GM12878 (cell line): ENCODE measurements at regions not wholly inside any gene's neighbourhood (a gene's known extent, or its start where the extent isn't known, plus 50 kb on each side); places are given as distances from the start of the nearest gene placed in this dataset.

Experiments
- ATAC-seq: fragments of 200-7000 bp; cut with Tn5 transposase; 3 replicates; pipeline ENCODE4 v1.9.1; 2020; ENCODE audit warnings: mild to moderate bottlenecking, moderate library complexity
- BruUV-seq: library from RNA; stranded (reverse); fragments of 400-500 nt; replicated peaks from 2 replicates; lab custom pipeline; 2021; lab: Mats Ljungman, UMichigan
- CTCF ChIA-PET: fragments of 300-600 bp; sonication (Branson Sonifier 250); formaldehyde crosslinking; extraction: SDS; loops from one replicate; lab custom pipeline; 2021; ENCODE audit warnings: inconsistent platforms; lab: Yijun Ruan, JAX
- POLR2A ChIA-PET: fragments of 350-600 bp; formaldehyde crosslinking; extraction: SDS; loops from one replicate; lab custom pipeline; 2021; ENCODE audit warnings: inconsistent platforms; lab: Charles Lee
- RAD21 ChIA-PET: fragments of 300-600 bp; sonication (Branson Sonifier 250); formaldehyde crosslinking; loops from one replicate; lab custom pipeline; 2023; ENCODE audit warnings: antibody characterized with exemption; ENCODE audit not compliant: unreplicated experiment; lab: Charles Lee
- SMC1A ChIA-PET: fragments of 300-600 bp; sonication (Branson Sonifier 250); formaldehyde crosslinking; loops from one replicate; lab custom pipeline; 2023; ENCODE audit not compliant: unreplicated experiment, uncharacterized antibody; lab: Charles Lee
- DNase-seq: peaks from one replicate; pipeline ENCODE4 v3.0.0-alpha.2; 2011; ENCODE audit warnings: low read depth, low spot score
- FAIRE-seq: peaks from 3 replicates; lab custom pipeline; 2011; peaks lifted over from hg19 to GRCh38; lab: Jason Lieb, UNC
- H2AFZ ChIP-seq: 2 replicates; pipeline ENCODE4 v1.6.0; 2011; ENCODE audit warnings: low read depth, low read length, control low read depth; ENCODE audit not compliant: control insufficient read depth
- H3K27ac ChIP-seq: 2 replicates; pipeline ENCODE4 v1.5.1; 2011; ENCODE audit warnings: control low read depth; ENCODE audit not compliant: control insufficient read depth, insufficient read depth
- H3K27me3 ChIP-seq, 2 experiments: replicated peaks in 1 of 2; 2 replicates each; pipeline versions ENCODE4 v1.6.0 to v1.6.1; 2011; ENCODE audit warnings: low read length in 1 of 2; ENCODE audit not compliant: control insufficient read depth in 2 of 2, insufficient read depth in 2 of 2
- H3K36me3 ChIP-seq, 2 experiments: 2 replicates each; pipeline ENCODE4 v1.5.1; 2011; ENCODE audit warnings: low read length in 1 of 2; ENCODE audit not compliant: control insufficient read depth in 2 of 2, insufficient read depth in 2 of 2
- H3K4me1 ChIP-seq: 2 replicates; pipeline ENCODE4 v1.6.1; 2011; ENCODE audit warnings: mild to moderate bottlenecking, low read length, moderate library complexity, mixed read lengths; ENCODE audit not compliant: control insufficient read depth, insufficient read depth
- H3K4me2 ChIP-seq: 2 replicates; pipeline ENCODE4 v1.6.0; 2011; ENCODE audit warnings: control low read depth; ENCODE audit not compliant: control insufficient read depth, insufficient read depth
- H3K4me3 ChIP-seq: fragments of 200-600 bp; sonication (generic); 2 replicates; pipeline ENCODE4 v1.5.1; 2016
- H3K79me2 ChIP-seq: 2 replicates; pipeline ENCODE4 v1.6.0; 2011; ENCODE audit warnings: low read length; ENCODE audit not compliant: control insufficient read depth, insufficient read depth
- H3K9ac ChIP-seq: 2 replicates; pipeline ENCODE4 v1.8.0; 2011; ENCODE audit warnings: low read length, control low read depth, mixed read lengths; ENCODE audit not compliant: control insufficient read depth, insufficient read depth
- H3K9me3 ChIP-seq: replicated peaks from 3 replicates; pipeline ENCODE4 v1.5.1; 2011; ENCODE audit warnings: mild to moderate bottlenecking, low read length; ENCODE audit not compliant: control insufficient read depth, insufficient read depth
- H4K20me1 ChIP-seq: 2 replicates; pipeline ENCODE4 v1.6.0; 2011; ENCODE audit not compliant: control insufficient read depth, insufficient read depth
- BCLAF1 ChIP-seq: fragments of 450-650 bp; IDR thresholded peaks from 2 replicates; pipeline ENCODE4 v1.6.1; 2017; ENCODE audit warnings: antibody characterized with exemption, mild to moderate bottlenecking, moderate library complexity
- BMI1 ChIP-seq: fragments of 450-650 bp; IDR thresholded peaks from 2 replicates; pipeline ENCODE4 v1.6.1; 2016; ENCODE audit warnings: mild to moderate bottlenecking, moderate library complexity, borderline replicate concordance
- IRF4 ChIP-seq: IDR thresholded peaks from 2 replicates; pipeline ENCODE4 v1.6.1; 2011; ENCODE audit warnings: low read depth, low read length
- IRF5 ChIP-seq: fragments of 450-650 bp; IDR thresholded peaks from 2 replicates; pipeline ENCODE4 v1.6.1; 2017; ENCODE audit warnings: borderline replicate concordance
- MYB ChIP-seq: fragments of 150-350 bp; IDR thresholded peaks from 2 replicates; pipeline ENCODE4 v1.6.1; 2014; ENCODE audit warnings: mild to moderate bottlenecking, low read depth, low read length, borderline replicate concordance
- NFXL1 ChIP-seq: fragments of 450-650 bp; IDR thresholded peaks from 2 replicates; pipeline ENCODE4 v1.6.1; 2017; ENCODE audit warnings: antibody characterized with exemption, mild to moderate bottlenecking, borderline replicate concordance
- NFYA ChIP-seq: IDR thresholded peaks from 2 replicates; pipeline ENCODE4 v1.6.1; 2011; ENCODE audit warnings: low read depth, mild to moderate bottlenecking, low read length, improper control_type of control experiment, borderline replicate concordance
- NRF1 ChIP-seq: conservative IDR thresholded peaks from 2 replicates; pipeline ENCODE4 v1.6.1; 2011; ENCODE audit warnings: mild to moderate bottlenecking, low read depth, low read length, improper control_type of control experiment
- PAX5 ChIP-seq: IDR thresholded peaks from 2 replicates; pipeline ENCODE4 v1.6.1; 2011; ENCODE audit warnings: low read depth, low read length, borderline replicate concordance
- POLR2A ChIP-seq: IDR thresholded peaks from 2 replicates; pipeline ENCODE4 v1.6.1; 2011; ENCODE audit warnings: low read depth, mild to moderate bottlenecking, low read length
- SP1 ChIP-seq: IDR thresholded peaks from one replicate; pipeline ENCODE4 v1.6.1; 2011; ENCODE audit warnings: low read depth, low read length
- WGBS: methylation state at CpG from one replicate; pipeline ENCODE4 v1.1.6; 2016; ENCODE audit warnings: low lambda C conversion rate; ENCODE audit not compliant: insufficient replicate concordance, insufficient coverage; ENCODE audit errors: missing lambda C conversion rate; 5-methylcytosine and 5-hydroxymethylcytosine counted together
- in situ Hi-C: fragments of 300-500 bp; cut with MboI; formaldehyde crosslinking; loops from 9 replicates; pipeline ENCODE4 v1.14.3; 2018; ENCODE audit warnings: mixed read lengths
- intact Hi-C: fragments of 100-400 bp; cut with micrococcal nuclease; formaldehyde crosslinking; loops from one replicate; pipeline ENCODE4 v1.14.2; 2022; ENCODE audit not compliant: unreplicated experiment

GRCh38 chr10:64288404-64288803, 767.2 kb downstream of the REEP3 start:
- H4K20me1 ChIP-seq: no peaks in the 10 kb centered on the region
- in situ Hi-C loops (no loop called here), intact Hi-C loops (no loop called here)
- no TSS peak for BruUV-seq
- no peak overlapping the region for H3K4me3 ChIP-seq
- no peaks in the 10 kb centered on the region for H3K4me1 ChIP-seq
- no peak for FAIRE-seq
- no peak for DNase-seq
- no peak for ATAC-seq
- H2AFZ ChIP-seq: no peak overlapping the region
- TF ChIP-seq MYB (no peak), POLR2A (no peak), IRF4 (no peak), BMI1 (no peak), PAX5 (no peak), NRF1 (no peak), IRF5 (no peak), BCLAF1 (no peak), SP1 (no peak), NFXL1 (no peak), NFYA (no peak)
- no peak overlapping the region for H3K4me2 ChIP-seq
- ChIA-PET RAD21 (no interaction called here), POLR2A (no interaction called here), SMC1A (no interaction called here), CTCF (no interaction called here)
- H3K27me3 ChIP-seq: no peaks in the 10 kb centered on the region; a peak in 1 of 4 replicates
- no peaks in the 10 kb centered on the region for H3K9me3 ChIP-seq
- H3K27ac ChIP-seq: no peak overlapping the region
- H3K9ac ChIP-seq: no peak overlapping the region
- no peaks in the 10 kb centered on the region for H3K36me3 ChIP-seq
- no peaks in the 10 kb centered on the region for H3K79me2 ChIP-seq
- 0% methylated on average over 1 of the region's 1 CpG for WGBS
